DMS114 treated with DMSO at 0.1 percent for 48 hours (cell line): ENCODE measurements at regions not wholly inside any gene's neighbourhood (a gene's known extent, or its start where the extent isn't known, plus 50 kb on each side); places are given as distances from the start of the nearest gene placed in this dataset.

Experiments
- DNase-seq: peaks from one replicate; lab custom pipeline; 2025; ENCODE audit not compliant: unreplicated experiment; lab: John Stamatoyannopoulos, UW

GRCh38 chr18:21996351-21996826, 173.0 kb upstream of the GATA6 start:
- DNase-seq, result no peak

DNA sequence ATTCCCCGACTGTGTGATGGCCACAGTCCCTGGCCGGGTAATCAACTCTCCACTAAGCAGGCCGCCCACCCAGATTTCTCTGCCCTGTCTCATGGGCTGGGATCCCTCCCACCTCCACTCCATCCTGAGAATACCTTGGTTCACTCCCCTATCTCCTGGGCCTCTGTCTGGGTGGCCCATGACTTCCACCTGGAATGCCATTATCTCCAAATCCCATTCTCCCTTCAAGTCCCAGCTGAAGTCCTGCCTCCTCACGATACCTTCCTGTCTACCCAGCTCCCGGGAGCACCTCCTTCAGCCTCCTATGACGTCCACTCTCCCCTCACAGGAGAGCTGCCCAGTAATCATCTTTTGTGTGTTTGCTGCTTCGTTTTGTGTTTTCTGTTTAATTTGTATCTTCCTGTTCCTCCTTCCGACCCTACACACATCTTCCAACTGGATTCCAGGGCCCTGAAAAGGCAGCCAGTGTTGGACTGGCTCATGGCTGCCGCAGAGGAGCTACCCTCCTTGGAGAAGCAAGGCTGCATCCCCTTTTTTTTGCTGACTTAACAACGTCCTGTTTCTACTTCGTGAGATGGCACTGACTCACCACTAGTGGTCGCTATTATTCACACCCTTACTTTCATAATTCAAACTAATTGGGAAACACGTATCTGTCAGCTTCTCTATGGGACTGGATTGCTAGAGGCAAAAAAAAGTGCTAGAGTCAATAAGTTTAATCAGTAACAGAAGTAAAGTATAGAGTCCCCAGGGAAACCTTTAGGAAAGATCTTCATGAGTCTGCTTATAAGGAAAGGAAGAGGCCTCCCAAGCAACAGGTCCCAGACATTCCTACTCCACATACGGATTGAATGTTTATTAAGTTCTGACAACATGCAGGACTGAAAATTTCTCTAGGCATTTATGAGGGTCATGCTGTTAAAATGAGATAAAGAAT, 171.9 kb upstream of the GATA6 start:
- peak; percentile 39 for DNase-seq

- DNase-seq, result no peak
Measured at GRCh38 chr18:21998486-21998885, 170.9 kb upstream of the GATA6 start.

DNA sequence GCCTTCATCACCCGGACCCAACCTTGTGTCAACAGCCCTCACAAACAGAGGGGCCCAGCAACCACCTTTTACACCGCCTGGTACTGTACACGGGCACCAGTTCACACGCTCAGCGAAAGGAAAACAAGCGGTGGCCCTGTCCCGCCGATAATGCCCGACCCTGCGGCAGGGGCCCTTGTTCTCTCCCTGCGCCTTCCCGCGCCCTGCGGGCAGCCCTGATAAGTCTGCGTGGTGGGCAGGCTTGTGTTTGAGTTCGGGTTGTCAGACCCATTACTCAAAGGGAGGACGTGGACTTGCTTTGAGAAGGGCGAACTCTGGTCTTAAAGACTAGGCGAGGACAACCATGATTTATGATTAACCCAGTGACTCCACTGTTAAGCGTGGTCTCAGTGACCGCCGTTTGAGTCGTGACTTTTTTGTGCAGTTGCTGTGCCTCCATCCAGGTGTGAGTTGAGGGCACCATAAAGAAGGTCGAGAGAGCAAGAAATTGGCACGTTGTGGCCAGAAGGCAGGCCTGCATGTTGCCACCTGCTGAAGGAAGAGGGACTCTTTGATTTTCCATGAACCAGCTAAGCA, 167.4 kb upstream of the GATA6 start:
- no peak for DNase-seq

DNA sequence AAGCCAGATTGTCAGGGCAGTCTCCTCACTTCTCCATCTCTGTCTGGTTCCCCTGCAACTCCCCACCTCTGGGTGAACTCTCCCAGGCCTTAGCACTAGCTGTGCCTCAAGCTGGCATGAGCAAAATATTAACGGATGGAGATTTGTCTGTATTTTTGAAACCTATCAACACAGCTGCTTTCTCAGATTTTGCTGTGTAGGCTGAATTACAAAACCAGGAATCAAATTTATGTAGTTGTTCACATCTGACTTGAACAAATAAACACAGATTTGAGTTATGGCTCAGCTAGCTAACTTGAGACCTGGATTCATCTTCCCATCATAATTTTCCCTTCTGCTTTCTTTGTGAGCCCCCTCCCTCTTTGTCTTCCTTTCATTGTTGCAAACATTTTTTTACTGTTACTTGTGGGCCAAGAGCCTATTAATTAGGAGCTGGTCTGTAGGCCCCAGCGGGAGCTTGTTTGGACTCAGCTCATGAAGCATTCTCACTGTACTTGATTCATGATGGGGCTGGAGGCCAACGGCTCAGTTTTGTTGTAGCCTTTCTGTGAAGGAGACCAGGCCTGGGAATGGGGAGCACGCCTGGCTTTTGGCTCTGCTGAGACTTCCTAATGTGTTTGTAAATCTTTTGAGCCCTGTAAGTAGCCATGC, 164.1 kb upstream of the GATA6 start:
- no peak for DNase-seq

DNA sequence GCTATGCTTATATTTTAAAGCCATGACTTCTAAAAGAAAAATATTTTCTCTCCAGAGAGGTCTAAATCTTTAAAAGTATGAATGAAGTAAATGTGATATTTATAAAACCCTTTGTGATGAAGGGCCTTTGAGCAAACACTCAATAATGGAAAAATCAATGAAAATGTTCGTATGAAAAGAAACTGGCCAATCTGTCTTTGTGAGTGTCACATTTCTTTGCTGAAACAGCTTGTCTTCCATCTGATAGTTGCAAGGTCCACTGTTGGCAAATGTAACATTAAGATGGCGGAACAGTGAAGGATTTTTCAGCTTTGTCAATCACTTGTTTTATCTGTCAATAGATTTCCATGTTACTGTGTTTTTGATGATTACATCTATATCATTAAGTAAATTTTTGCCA, 162.9 kb upstream of the GATA6 start:
- no peak for DNase-seq

- DNase-seq, result no peak
Measured at GRCh38 chr18:22009242-22009641, 160.1 kb upstream of the GATA6 start.

- DNase-seq, result no peak
Measured at GRCh38 chr18:22013993-22014392, 155.4 kb upstream of the GATA6 start.

DNA sequence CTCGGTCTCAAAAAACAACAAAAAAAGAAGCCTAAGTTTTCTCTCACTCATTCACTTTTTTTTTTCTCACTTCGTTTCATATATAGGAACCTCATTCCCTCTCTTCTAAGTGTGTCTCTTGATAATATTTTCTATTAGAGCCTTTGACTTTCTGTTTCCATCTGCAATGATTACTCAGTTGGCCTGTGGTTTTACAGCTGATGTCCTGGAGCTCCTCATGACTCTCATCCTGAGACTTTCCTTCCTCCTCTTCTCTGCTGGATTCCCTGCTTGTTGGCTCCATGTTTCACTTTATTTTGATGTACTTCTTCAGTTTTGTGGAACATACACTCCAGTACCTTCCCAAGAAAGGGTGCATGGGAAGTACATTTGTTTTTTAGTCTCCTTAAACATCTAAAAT, 154.2 kb upstream of the GATA6 start:
- no peak for DNase-seq

GRCh38 chr18:22018366-22018765, 151.0 kb upstream of the GATA6 start:
- DNase-seq, result no peak

DNA sequence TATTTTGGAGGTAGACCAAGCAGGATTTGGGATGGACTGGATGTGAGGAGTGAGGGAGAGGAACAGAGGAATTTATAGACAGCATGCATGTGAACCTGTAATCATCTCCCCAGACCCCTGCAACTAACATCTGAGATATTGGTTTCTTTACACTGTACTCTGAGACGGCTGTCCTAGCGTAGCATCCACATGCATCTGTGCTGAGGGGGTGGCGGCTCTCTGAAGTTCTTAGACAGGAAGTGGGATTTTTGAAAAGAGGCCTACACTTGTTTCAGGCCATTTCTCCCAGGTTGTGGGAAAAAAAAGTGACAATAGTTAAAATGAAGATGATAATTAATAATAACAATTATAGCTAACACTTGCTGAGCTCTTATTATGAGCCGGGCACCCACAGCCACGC, 150.2 kb upstream of the GATA6 start:
- no peak for DNase-seq

- no peak for DNase-seq
Measured at GRCh38 chr18:22020127-22020866, 149.1 kb upstream of the GATA6 start.

GRCh38 chr18:22020867-22021370, 148.5 kb upstream of the GATA6 start:
- DNase-seq, result no peak

GRCh38 chr18:22021701-22022100, 147.7 kb upstream of the GATA6 start:
- no peak for DNase-seq

GRCh38 chr18:22024924-22025323, 144.5 kb upstream of the GATA6 start:
- DNase-seq, result no peak

DNA sequence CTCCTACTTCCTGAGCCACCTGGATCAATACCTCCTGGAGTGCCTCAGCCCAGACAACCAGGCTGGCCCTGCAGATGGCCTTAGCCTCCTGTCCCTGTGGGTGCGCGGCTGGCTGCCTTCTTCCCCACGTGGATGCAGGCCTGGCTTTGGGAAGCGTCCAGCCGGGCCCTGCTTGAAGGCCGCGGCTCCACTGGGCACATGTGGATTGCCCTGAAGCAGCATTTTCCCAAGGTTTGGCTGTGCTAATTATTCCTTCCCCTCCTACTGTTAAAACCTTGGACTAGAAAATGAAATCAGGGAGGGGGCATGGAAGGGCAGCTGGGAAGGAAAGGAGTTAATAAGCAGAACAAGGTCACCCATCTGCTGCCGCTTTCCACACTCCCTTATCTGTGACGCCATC, 143.0 kb upstream of the GATA6 start:
- DNase-seq, result no peak

DNA sequence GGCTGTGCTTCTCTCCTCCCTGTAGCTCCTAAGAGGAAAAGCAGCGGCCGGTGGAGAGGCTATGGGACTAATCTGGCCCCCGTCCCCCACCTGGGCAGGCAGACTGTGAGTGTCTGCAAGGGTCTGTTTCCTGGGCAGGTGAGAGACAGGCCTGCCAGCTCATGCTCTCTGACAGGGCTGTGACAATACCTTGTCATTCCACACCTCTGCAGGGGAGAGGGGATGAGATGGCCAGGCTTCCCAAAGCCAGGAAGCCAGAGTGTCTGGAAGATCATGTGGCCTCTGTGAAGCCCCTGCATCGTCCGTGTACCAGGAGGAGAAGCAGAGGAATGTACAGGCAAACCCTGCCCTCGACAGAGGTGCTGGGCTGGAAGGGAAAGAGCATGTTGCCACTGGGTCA, 142.5 kb upstream of the GATA6 start:
- DNase-seq, result no peak

DNA sequence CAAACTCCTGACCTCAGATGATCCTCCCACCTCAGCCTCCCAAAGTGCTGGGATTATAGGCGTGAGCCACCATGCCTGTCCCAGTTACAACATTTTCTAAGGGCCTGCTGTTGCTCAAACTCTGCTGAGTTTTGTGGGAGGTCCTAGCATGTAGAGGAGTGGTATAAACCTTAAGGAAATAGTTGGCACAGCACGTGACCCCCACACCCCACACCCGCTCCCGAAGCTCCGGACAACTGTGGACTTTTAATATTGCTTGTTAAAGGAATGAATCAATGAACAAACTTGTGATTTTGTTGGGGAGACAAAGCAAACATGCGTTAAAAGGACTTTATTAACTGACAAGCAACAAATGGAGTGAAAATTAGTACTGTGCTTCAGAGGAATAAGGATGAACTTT, 137.8 kb upstream of the GATA6 start:
- DNase-seq, result no peak

- no peak for DNase-seq
Measured at GRCh38 chr18:22032392-22032961, 136.9 kb upstream of the GATA6 start.

DNA sequence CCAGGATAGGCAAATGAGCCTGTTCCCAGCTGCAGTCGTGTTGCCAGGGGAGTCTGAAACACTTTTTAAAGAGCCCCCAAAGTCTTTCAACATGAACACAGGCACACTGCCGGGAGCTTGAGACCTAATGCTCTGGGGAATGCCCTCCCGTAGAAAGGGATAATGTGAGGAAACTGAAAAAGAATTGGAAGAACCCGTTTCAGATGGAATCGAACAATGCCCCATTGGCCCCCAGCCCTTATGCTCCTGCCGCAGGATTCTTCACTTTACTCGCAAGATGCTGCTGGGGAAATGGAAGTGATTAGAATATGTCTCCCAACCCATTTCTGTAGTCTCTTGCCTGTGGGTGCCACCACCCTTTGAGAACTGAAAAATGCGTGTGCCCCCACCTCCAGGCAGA, 136.3 kb upstream of the GATA6 start:
- no peak for DNase-seq

GRCh38 chr18:22034276-22034675, 135.1 kb upstream of the GATA6 start:
- no peak for DNase-seq
